ENCODE measurements at regions not wholly inside any gene's neighbourhood (a gene's known extent, or its start where the extent isn't known, plus 50 kb on each side); places are given as distances from the start of the nearest gene placed in this dataset.
A peak's percentile ranks its signal among the peaks of the same experiment; 100 is the strongest.

GRCh38 chr5:58273711-58274110 is 186.2 kb downstream of the PLK2 start:
- BruUV-seq (replicated peaks): no TSS peak
- POLR2A ChIA-PET (ENCODE audit: unreplicated experiment): no interaction called here
- Histone ChIP-seq H4K20me1 (ENCODE audit: low read length) (no peaks in the 10 kb centered on the region), H3K79me2 (ENCODE audit: low read length) (no peaks in the 10 kb centered on the region), H3K4me2 (ENCODE audit: low read length) (no peak overlapping the region), H3K4me1 (ENCODE audit: insufficient read depth, low read length) (peaks cover 8% of the 10 kb centered on the region; the same call in 1 of the 2 replicates), H2AFZ (ENCODE audit: low read length) (no peak overlapping the region), H3K9me2 (replicated peaks; ENCODE audit: low read length) (no peaks in the 10 kb centered on the region), H3K27me3 (ENCODE audit: low read length) (no peaks in the 10 kb centered on the region), H3K9ac (ENCODE audit: low read length) (no peak overlapping the region), H3F3A (ENCODE audit: low read length, unreplicated experiment) (no peaks in the 10 kb centered on the region), H3K4me3 (ENCODE audit: low read length) (no peak overlapping the region), H3K9me3 (ENCODE audit: low read length) (no peaks in the 10 kb centered on the region), H3K27ac (ENCODE audit: low read length) (no peak overlapping the region), H3K36me3 (ENCODE audit: low read depth, low read length) (no peaks in the 10 kb centered on the region)
- TF ChIP-seq CTCF (conservative IDR thresholded peaks at IDR 0.05; ENCODE audit: low read depth, low read length) (no peak), EZH2 (IDR thresholded peaks at IDR 0.05; ENCODE audit: low read length, unreplicated experiment) (no peak), EZH2phosphoT487 (IDR thresholded peaks at IDR 0.05; ENCODE audit: borderline replicate concordance, low read length) (no peak)
- intact Hi-C loops (cut with micrococcal nuclease): no loop called here
- DNase-seq (no peak), ATAC-seq (no peak; the same call in 1 of the 2 replicates)
- CTCF ChIA-PET: no interaction called here

- no peaks in the 10 kb centered on the region for H3K79me2 ChIP-seq (ENCODE audit: low read length)
- ATAC-seq: no peak
- POLR2A ChIA-PET (ENCODE audit: unreplicated experiment): no interaction called here
- DNase-seq: no peak
- BruUV-seq (replicated peaks): no TSS peak
- no peak overlapping the region for H3K9ac ChIP-seq (ENCODE audit: low read length)
- no peak overlapping the region for H3K27ac ChIP-seq (ENCODE audit: low read length)
- H3K9me2 ChIP-seq (replicated peaks; ENCODE audit: low read length): no peaks in the 10 kb centered on the region
- no peaks in the 10 kb centered on the region for H3F3A ChIP-seq (ENCODE audit: low read length, unreplicated experiment)
- no peaks in the 10 kb centered on the region for H3K4me1 ChIP-seq (ENCODE audit: insufficient read depth, low read length)
- H4K20me1 ChIP-seq (ENCODE audit: low read length): no peaks in the 10 kb centered on the region
- H2AFZ ChIP-seq (ENCODE audit: low read length): no peak overlapping the region
- no peak overlapping the region for H3K4me2 ChIP-seq (ENCODE audit: low read length)
- no peaks in the 10 kb centered on the region for H3K27me3 ChIP-seq (ENCODE audit: low read length)
- CTCF ChIA-PET: no interaction called here
- TF ChIP-seq EZH2phosphoT487 (IDR thresholded peaks at IDR 0.05; ENCODE audit: borderline replicate concordance, low read length) (no peak), EZH2 (IDR thresholded peaks at IDR 0.05; ENCODE audit: low read length, unreplicated experiment) (no peak), CTCF (conservative IDR thresholded peaks at IDR 0.05; ENCODE audit: low read depth, low read length) (no peak)
- no peak overlapping the region for H3K4me3 ChIP-seq (ENCODE audit: low read length)
- no peaks in the 10 kb centered on the region for H3K9me3 ChIP-seq (ENCODE audit: low read length)
- H3K36me3 ChIP-seq (ENCODE audit: low read depth, low read length): no peaks in the 10 kb centered on the region
- intact Hi-C loops (cut with micrococcal nuclease): no loop called here
Observed at GRCh38 chr5:58268268-58268667, 191.6 kb downstream of the PLK2 start.

GRCh38 chr5:58266402-58266801 is 193.5 kb downstream of the PLK2 start:
- Histone ChIP-seq H2AFZ (ENCODE audit: low read length) (no peak overlapping the region), H3K79me2 (ENCODE audit: low read length) (no peaks in the 10 kb centered on the region), H3K9ac (ENCODE audit: low read length) (no peak overlapping the region), H3K4me3 (ENCODE audit: low read length) (no peak overlapping the region), H3F3A (ENCODE audit: low read length, unreplicated experiment) (no peaks in the 10 kb centered on the region), H3K27me3 (ENCODE audit: low read length) (no peaks in the 10 kb centered on the region), H3K9me2 (replicated peaks; ENCODE audit: low read length) (no peaks in the 10 kb centered on the region), H3K36me3 (ENCODE audit: low read depth, low read length) (no peaks in the 10 kb centered on the region), H3K27ac (ENCODE audit: low read length) (no peak overlapping the region), H3K9me3 (ENCODE audit: low read length) (no peaks in the 10 kb centered on the region), H3K4me1 (ENCODE audit: insufficient read depth, low read length) (0 out of 2 replicates have a peak, but pooled peaks cover 5% of the 10 kb centered on the region), H4K20me1 (ENCODE audit: low read length) (no peaks in the 10 kb centered on the region), H3K4me2 (ENCODE audit: low read length) (no peak overlapping the region)
- BruUV-seq (replicated peaks): no TSS peak
- peak; percentile 46; the same call in 1 of the 2 replicates for ATAC-seq
- POLR2A ChIA-PET (ENCODE audit: unreplicated experiment): no interaction called here
- TF ChIP-seq EZH2phosphoT487 (IDR thresholded peaks at IDR 0.05; ENCODE audit: borderline replicate concordance, low read length): no peak
- TF ChIP-seq EZH2 (IDR thresholded peaks at IDR 0.05; ENCODE audit: low read length, unreplicated experiment): no peak
- TF ChIP-seq CTCF (conservative IDR thresholded peaks at IDR 0.05; ENCODE audit: low read depth, low read length): no peak
- intact Hi-C loops (cut with micrococcal nuclease): no loop called here
- CTCF ChIA-PET: no interaction called here
- DNase-seq: peak; percentile 19

Data from PC-3 (cell line).